WTC11 (cell line): ENCODE measurements at regions not wholly inside any gene's neighbourhood (a gene's known extent, or its start where the extent isn't known, plus 50 kb on each side); places are given as distances from the start of the nearest gene placed in this dataset.

Experiments
- ATAC-seq: fragments of 200-7000 bp; cut with Tn5 transposase; 2 replicates; pipeline ENCODE4 v1.10.0; 2021; ENCODE audit warnings: mild to moderate bottlenecking, moderate library complexity
- CTCF ChIA-PET: fragments of 300-600 bp; sonication (Branson Sonifier 250); formaldehyde crosslinking; loops from one replicate; lab custom pipeline; 2021; ENCODE audit warnings: antibody characterized with exemption; lab: Charles Lee
- POLR2A ChIA-PET: fragments of 350-600 bp; sonication (Branson Sonifier 250); formaldehyde crosslinking; loops from one replicate; lab custom pipeline; 2021; ENCODE audit warnings: antibody characterized with exemption; lab: Charles Lee
- DNase-seq: peaks from one replicate; pipeline ENCODE4 v3.0.0; 2021; ENCODE audit warnings: low spot score
- H3K27ac Mint-ChIP-seq: 2 replicates; pipeline ENCODE4 v1.8.0; 2021; ENCODE audit warnings: mixed read lengths
- H3K27me3 Mint-ChIP-seq: 2 replicates; pipeline ENCODE4 v1.8.0; 2021; ENCODE audit warnings: low read depth, mild to moderate bottlenecking, moderate library complexity, mixed read lengths
- H3K36me3 Mint-ChIP-seq: 2 replicates; pipeline ENCODE4 v1.8.0; 2021; ENCODE audit warnings: mixed read lengths
- H3K4me1 Mint-ChIP-seq: 2 replicates; pipeline ENCODE4 v1.8.0; 2022; ENCODE audit warnings: mixed read lengths
- H3K4me3 Mint-ChIP-seq: 2 replicates; pipeline ENCODE4 v1.8.0; 2021; ENCODE audit warnings: mild to moderate bottlenecking, moderate library complexity, mixed read lengths
- H3K9me3 Mint-ChIP-seq: 2 replicates; pipeline ENCODE4 v1.8.0; 2021; ENCODE audit warnings: mixed read lengths
- ATF1 ChIP-seq: sonication (generic); formaldehyde crosslinking; IDR thresholded peaks from 2 replicates; pipeline ENCODE4 v1.8.1; 2023; ENCODE audit warnings: mild to moderate bottlenecking, moderate library complexity, missing genetic modification reagents
- ATF2 ChIP-seq: sonication (generic); formaldehyde crosslinking; IDR thresholded peaks from 2 replicates; pipeline ENCODE4 v1.8.1; 2022; ENCODE audit warnings: low read depth, missing genetic modification reagents, borderline replicate concordance
- CTCF ChIP-seq: fragments of 200-600 bp; IDR thresholded peaks from 2 replicates; pipeline ENCODE4 v1.8.0; 2022; ENCODE audit warnings: antibody characterized with exemption
- E2F4 ChIP-seq: sonication (generic); formaldehyde crosslinking; IDR thresholded peaks from 2 replicates; pipeline ENCODE4 v1.8.1; 2022; ENCODE audit warnings: low read depth, mild to moderate bottlenecking, moderate library complexity, missing genetic modification reagents, borderline replicate concordance
- EMX1 ChIP-seq: fragments of 250-450 bp; sonication (Bioruptor Pico); IDR thresholded peaks from 2 replicates; pipeline ENCODE4 v1.8.0; 2021; ENCODE audit warnings: mild to moderate bottlenecking
- KAT7 ChIP-seq: sonication (generic); formaldehyde crosslinking; IDR thresholded peaks from 2 replicates; pipeline ENCODE4 v1.8.1; 2023; ENCODE audit warnings: missing genetic modification reagents, mild to moderate bottlenecking, borderline replicate concordance
- NR2C2 ChIP-seq: sonication (generic); formaldehyde crosslinking; IDR thresholded peaks from 2 replicates; pipeline ENCODE4 v1.8.0; 2022; ENCODE audit warnings: mild to moderate bottlenecking, missing genetic modification reagents
- OVOL2 ChIP-seq: fragments of 250-450 bp; sonication (Bioruptor Pico); IDR thresholded peaks from 2 replicates; pipeline ENCODE4 v1.9.0; 2021; ENCODE audit warnings: mild to moderate bottlenecking, borderline replicate concordance
- RORB ChIP-seq: fragments of 250-450 bp; sonication (Bioruptor Pico); IDR thresholded peaks from 2 replicates; pipeline ENCODE4 v1.9.0; 2021; ENCODE audit warnings: mild to moderate bottlenecking
- SMAD4 ChIP-seq: sonication (generic); formaldehyde crosslinking; IDR thresholded peaks from 2 replicates; pipeline ENCODE4 v1.8.0; 2022; ENCODE audit warnings: mild to moderate bottlenecking, missing genetic modification reagents
- TEAD4 ChIP-seq: sonication (generic); formaldehyde crosslinking; IDR thresholded peaks from 2 replicates; pipeline ENCODE4 v1.8.0; 2022; ENCODE audit warnings: mild to moderate bottlenecking, missing genetic modification reagents
- TP53 ChIP-seq: sonication (generic); formaldehyde crosslinking; IDR thresholded peaks from 2 replicates; pipeline ENCODE4 v1.8.1; 2023; ENCODE audit warnings: mild to moderate bottlenecking, missing genetic modification reagents
- ZBTB21 ChIP-seq: sonication (generic); formaldehyde crosslinking; IDR thresholded peaks from 2 replicates; pipeline ENCODE4 v1.8.1; 2023; ENCODE audit warnings: mild to moderate bottlenecking, missing genetic modification reagents, borderline replicate concordance
- ZNF121 ChIP-seq: sonication (generic); formaldehyde crosslinking; IDR thresholded peaks from 2 replicates; pipeline ENCODE4 v1.8.0; 2023; ENCODE audit warnings: missing genetic modification reagents
- ZNF263 ChIP-seq: sonication (generic); formaldehyde crosslinking; IDR thresholded peaks from 2 replicates; pipeline ENCODE4 v1.8.1; 2022; ENCODE audit warnings: low read depth, mild to moderate bottlenecking, moderate library complexity, missing genetic modification reagents
- TF ChIP-seq, protein P1 (sequence below): sonication (generic); formaldehyde crosslinking; IDR thresholded peaks from 2 replicates; pipeline ENCODE4 v1.8.0; 2022; ENCODE audit warnings: mild to moderate bottlenecking, missing genetic modification reagents
- TF ChIP-seq, protein P2 (sequence below): sonication (generic); formaldehyde crosslinking; IDR thresholded peaks from 2 replicates; pipeline ENCODE4 v1.8.1; 2023; ENCODE audit warnings: mild to moderate bottlenecking, missing genetic modification reagents, moderate library complexity

DNA sequence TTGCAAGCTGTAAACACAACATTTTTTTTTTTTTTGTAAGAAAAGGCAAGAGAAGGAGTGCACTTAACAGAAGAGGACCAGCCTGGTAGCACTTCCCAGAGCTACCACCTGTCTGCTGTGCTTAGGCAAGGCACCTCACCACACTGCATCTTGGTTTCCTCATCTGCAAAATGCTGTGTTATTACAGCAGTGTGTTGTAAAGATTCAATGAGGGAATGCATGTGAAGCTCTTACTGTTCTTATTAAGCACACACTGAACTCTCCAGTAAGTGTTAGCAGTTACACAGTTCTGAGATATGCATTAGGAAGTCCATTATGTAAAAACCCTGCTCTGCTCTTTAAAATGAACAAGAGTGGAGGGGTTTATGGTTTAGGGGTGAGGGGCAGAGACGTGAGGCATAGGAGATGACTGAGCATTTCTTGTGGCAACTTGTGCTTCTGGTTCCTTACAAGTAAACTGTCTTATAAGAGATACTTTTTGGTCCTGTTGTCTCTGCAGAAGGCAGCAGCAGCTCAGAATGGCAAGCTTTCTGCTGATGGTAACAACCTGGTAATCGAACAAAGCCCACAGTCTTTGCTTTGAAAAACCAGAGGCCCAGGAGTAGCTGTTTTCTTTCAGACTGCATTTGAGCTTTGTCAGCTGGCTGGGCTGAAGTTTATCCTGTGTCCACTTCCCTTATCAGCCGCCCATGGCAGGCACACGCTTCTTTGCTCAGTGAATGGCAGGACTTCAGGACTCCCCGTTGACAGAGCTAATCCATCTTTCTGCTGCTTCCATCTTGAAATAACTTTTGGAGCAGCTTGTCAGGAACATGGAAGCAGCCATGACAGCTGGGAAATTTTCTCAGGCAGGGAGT lies 98.8 kb upstream of the BMPER start:
- no peaks in the 10 kb centered on the region for H3K36me3 Mint-ChIP-seq

DNA sequence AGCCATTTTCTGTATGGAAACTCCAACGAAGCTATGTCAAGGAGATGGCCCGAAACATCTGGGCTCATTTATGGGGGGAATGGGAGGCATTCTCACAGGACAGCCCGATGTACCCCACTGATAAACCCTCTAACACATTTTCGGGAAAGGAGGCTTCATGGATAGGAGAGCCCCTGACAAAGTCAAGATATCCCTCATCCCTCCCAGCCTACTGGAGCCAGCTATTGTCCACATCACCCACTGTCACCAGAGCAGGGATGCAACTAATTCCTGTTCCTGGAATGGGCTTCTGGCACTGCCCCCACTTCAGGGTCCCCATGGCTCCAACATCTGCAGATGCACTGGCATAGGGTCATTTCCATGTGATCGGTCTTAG lies 98.2 kb upstream of the BMPER start:
- H3K27me3 Mint-ChIP-seq = no peaks in the 10 kb centered on the region
- H3K4me1 Mint-ChIP-seq = peaks cover 10% of the 10 kb centered on the region
- ATAC-seq = no peak
- CTCF ChIA-PET = interaction anchor here (0.6 to 2.6 kb wide), 7 partner anchors 10 to 442 kb away, joined by 3 to 16 read pairs (median 4); no protein-coding TSS in a partner anchor
- H3K27ac Mint-ChIP-seq = no peak overlapping the region
- no peak for DNase-seq
- no peak for TF ChIP-seq NR2C2 (CRISPR knock-in tag)
- TF ChIP-seq OVOL2 = no peak
- POLR2A ChIA-PET = no interaction called here
- no peak overlapping the region for H3K4me3 Mint-ChIP-seq
- no peaks in the 10 kb centered on the region for H3K36me3 Mint-ChIP-seq
- peaks cover 6% of the 10 kb centered on the region for H3K9me3 Mint-ChIP-seq

More for the DNA sequence above, 98.8 kb upstream of the BMPER start:
- DNase-seq = no peak
- no peaks in the 10 kb centered on the region for H3K27me3 Mint-ChIP-seq
- no peak overlapping the region for H3K4me3 Mint-ChIP-seq
- peaks cover 10% of the 10 kb centered on the region for H3K4me1 Mint-ChIP-seq
- no peak for ATAC-seq
- no peak overlapping the region for H3K27ac Mint-ChIP-seq
- POLR2A ChIA-PET = no interaction called here
- TF ChIP-seq KAT7 = no peak
- TF ChIP-seq ATF1 (CRISPR knock-in tag) = no peak
- TF ChIP-seq ATF2 (CRISPR knock-in tag) = no peak
- TF ChIP-seq, protein P1, sequence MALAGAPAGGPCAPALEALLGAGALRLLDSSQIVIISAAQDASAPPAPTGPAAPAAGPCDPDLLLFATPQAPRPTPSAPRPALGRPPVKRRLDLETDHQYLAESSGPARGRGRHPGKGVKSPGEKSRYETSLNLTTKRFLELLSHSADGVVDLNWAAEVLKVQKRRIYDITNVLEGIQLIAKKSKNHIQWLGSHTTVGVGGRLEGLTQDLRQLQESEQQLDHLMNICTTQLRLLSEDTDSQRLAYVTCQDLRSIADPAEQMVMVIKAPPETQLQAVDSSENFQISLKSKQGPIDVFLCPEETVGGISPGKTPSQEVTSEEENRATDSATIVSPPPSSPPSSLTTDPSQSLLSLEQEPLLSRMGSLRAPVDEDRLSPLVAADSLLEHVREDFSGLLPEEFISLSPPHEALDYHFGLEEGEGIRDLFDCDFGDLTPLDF = no peak
- TF ChIP-seq TEAD4 = no peak
- TF ChIP-seq E2F4 (CRISPR knock-in tag) = no peak
- TF ChIP-seq ZBTB21 = no peak
- TF ChIP-seq TP53 (CRISPR knock-in tag) = no peak
- TF ChIP-seq SMAD4 (CRISPR knock-in tag) = no peak
- no peak for TF ChIP-seq EMX1 (CRISPR knock-in tag)
- no peak for TF ChIP-seq RORB (CRISPR knock-in tag)
- no peak for TF ChIP-seq ZNF121 (CRISPR knock-in tag)
- CTCF ChIA-PET = interaction anchor here (1.2 to 2.6 kb wide), 6 partner anchors 49 to 441 kb away, joined by 3 to 16 read pairs (median 6); no protein-coding TSS in a partner anchor
- peaks cover 6% of the 10 kb centered on the region for H3K9me3 Mint-ChIP-seq

DNA sequence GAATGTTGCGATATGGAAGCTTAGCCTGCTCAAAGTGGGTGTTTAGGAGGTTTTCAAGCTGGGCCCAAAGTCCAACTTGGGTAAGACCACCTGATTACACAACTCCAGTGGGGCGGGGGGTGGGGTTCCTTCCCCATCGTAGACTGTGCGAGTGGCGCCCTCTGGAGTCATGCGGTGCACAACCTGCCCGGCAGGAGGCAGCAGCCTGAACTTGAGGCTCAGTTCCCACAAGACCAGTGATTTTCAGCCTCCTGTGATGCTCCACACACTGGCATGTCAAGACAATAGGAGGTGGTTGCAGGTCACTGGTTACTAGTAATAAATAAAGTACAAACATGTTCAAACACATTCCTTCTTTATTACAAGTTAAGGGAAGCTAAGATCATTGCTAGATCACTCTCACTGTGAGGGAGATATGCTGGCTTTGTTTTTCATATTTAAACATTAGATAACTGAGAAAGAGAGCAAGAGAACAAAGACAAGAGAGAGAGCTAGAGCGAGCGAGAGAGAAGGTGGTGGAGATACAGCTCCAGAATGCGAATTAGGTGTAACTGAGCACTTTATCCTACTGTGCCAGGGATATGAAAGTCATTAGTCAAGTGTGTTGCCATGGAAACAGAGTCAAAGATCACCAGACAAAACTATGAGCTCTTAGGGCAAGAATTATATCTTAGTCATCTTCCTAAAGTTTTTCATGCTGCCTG lies 97.4 kb upstream of the BMPER start:
- ChIA-PET CTCF (interaction anchor here (0.5 to 2.6 kb wide), 13 partner anchors 10 to 349 kb away, joined by 3 to 16 read pairs (median 4); no protein-coding TSS in a partner anchor), POLR2A (no interaction called here)

More for the DNA sequence above, 97.4 kb upstream of the BMPER start:
- H3K36me3 Mint-ChIP-seq = no peaks in the 10 kb centered on the region
- H3K27ac Mint-ChIP-seq = peak overlapping the region; percentile 30
- H3K4me1 Mint-ChIP-seq = peaks cover 10% of the 10 kb centered on the region
- TF ChIP-seq, protein P2, sequence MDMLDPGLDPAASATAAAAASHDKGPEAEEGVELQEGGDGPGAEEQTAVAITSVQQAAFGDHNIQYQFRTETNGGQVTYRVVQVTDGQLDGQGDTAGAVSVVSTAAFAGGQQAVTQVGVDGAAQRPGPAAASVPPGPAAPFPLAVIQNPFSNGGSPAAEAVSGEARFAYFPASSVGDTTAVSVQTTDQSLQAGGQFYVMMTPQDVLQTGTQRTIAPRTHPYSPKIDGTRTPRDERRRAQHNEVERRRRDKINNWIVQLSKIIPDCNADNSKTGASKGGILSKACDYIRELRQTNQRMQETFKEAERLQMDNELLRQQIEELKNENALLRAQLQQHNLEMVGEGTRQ (CRISPR knock-in tag) = no peak
- peak; percentile 50 for TF ChIP-seq CTCF
- no peak for TF ChIP-seq ZNF263 (CRISPR knock-in tag)
- no peaks in the 10 kb centered on the region for H3K27me3 Mint-ChIP-seq
- peaks cover 12% of the 10 kb centered on the region for H3K9me3 Mint-ChIP-seq
- no peak overlapping the region for H3K4me3 Mint-ChIP-seq
- ATAC-seq (peak; percentile 97), DNase-seq (peak; percentile 81)
